Lung (tissue), 11 donors: ENCODE measurements at regions not wholly inside any gene's neighbourhood (a gene's known extent, or its start where the extent isn't known, plus 50 kb on each side); places are given as distances from the start of the nearest gene placed in this dataset.

Experiments
- ATAC-seq: fragments of 200-7000 bp; cut with Tn5 transposase; one replicate; pipeline ENCODE4 v1.9.1; 2020; ENCODE audit warnings: moderate number of reproducible peaks; ENCODE audit not compliant: insufficient read depth, low FRiP score
- DNase-seq, 3 donors: peaks; one replicate each; pipeline ENCODE4 v3.0.0-alpha.2; 2013 to 2017
- H3K27ac ChIP-seq, 2 donors: one replicate each; pipeline ENCODE4 v1.5.1; 2013; ENCODE audit warnings: mild to moderate bottlenecking in 2 of 2, moderate library complexity in 2 of 2, control low read depth in 1 of 2, inconsistent platforms in 1 of 2, low read depth in 1 of 2, low read length in 1 of 2
- H3K27me3 ChIP-seq, 3 donors: one replicate each; pipeline ENCODE4 v1.5.1; 2013; ENCODE audit warnings: low read length in 2 of 3; ENCODE audit not compliant: control insufficient read depth in 3 of 3, insufficient read depth in 3 of 3
- H3K36me3 ChIP-seq, 4 donors: one replicate each; pipeline ENCODE4 v1.5.1; 2013; ENCODE audit warnings: low read length in 4 of 4, mild to moderate bottlenecking in 1 of 4, moderate library complexity in 1 of 4; ENCODE audit not compliant: control insufficient read depth in 4 of 4, insufficient read depth in 4 of 4
- H3K4me1 ChIP-seq, 5 donors: one replicate each; pipeline ENCODE4 v1.5.1; 2013; ENCODE audit warnings: low read length in 5 of 5, mild to moderate bottlenecking in 2 of 5, moderate library complexity in 1 of 5; ENCODE audit not compliant: control insufficient read depth in 5 of 5, insufficient read depth in 5 of 5
- H3K4me3 ChIP-seq: one replicate; pipeline ENCODE4 v1.5.1; 2013; ENCODE audit warnings: mild to moderate bottlenecking, control low read depth, moderate library complexity
- H3K9ac ChIP-seq, 2 donors: one replicate each; pipeline ENCODE4 v1.5.1; 2013; ENCODE audit warnings: low read length in 2 of 2, control low read depth in 1 of 2; ENCODE audit not compliant: insufficient read depth in 1 of 2
- H3K9me3 ChIP-seq, 4 donors: one replicate each; pipeline ENCODE4 v1.5.1; 2013; ENCODE audit warnings: low read length in 3 of 4, mild to moderate bottlenecking in 1 of 4, moderate library complexity in 1 of 4; ENCODE audit not compliant: control insufficient read depth in 4 of 4, insufficient read depth in 3 of 4
- CTCF ChIP-seq: IDR thresholded peaks from 2 replicates; pipeline ENCODE4 v1.5.1; 2012; ENCODE audit warnings: mild to moderate bottlenecking; ENCODE audit errors: control extremely low read depth, extremely low read depth
- WGBS, 2 donors: extraction: QIAGEN DNeasy Blood & Tissue Kit; methylation state at CpG; one replicate each; pipeline ENCODE4 v1.1.7; 2013; 5-methylcytosine and 5-hydroxymethylcytosine counted together
- donor health status: control.
- donor health status: control.
- donor health status: Bipolar disorder and iron deficiency.
- donor health status: healthy.
- donor health status: DM: yes; HTN: yes; CAD: no.

DNA sequence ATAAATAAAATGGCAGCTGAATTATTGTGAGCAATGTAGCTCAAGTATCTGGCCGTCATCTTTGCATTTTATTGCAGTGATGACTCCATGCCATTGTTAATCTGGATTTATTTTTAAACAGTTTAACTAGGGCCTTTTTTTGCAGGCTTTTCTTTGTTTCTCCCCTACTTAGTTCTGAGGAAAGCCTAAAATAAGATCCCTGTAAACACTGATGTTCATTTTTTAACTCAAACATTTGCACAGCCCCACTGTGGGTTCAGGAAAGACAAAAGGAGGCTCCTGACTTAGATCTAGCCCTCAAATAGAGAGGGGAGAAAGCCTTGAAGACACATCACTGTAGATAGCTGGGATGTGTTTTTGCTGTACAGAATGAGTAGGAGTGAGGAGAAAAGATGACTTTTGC, 69.2 kb downstream of the PLEKHG1 start:
- Histone ChIP-seq H3K4me1 (peaks cover 6 to 52% (median 18%) of the 10 kb centered on the region in 5 donors), H3K9me3 (no peaks in the 10 kb centered on the region), H3K27me3 (no peaks in the 10 kb centered on the region), H3K9ac (peak overlapping the region; percentile 35 to 42), H3K36me3 (no peaks in the 10 kb centered on the region), H3K27ac (peak overlapping the region; percentile 23 to 82), H3K4me3 (no peak overlapping the region)
- DNase-seq (no peak), ATAC-seq (no peak)
- 35 to 70% methylated on average over 1 of the region's 1 CpG for WGBS, 2 donors
- TF ChIP-seq CTCF, result no peak

DNA sequence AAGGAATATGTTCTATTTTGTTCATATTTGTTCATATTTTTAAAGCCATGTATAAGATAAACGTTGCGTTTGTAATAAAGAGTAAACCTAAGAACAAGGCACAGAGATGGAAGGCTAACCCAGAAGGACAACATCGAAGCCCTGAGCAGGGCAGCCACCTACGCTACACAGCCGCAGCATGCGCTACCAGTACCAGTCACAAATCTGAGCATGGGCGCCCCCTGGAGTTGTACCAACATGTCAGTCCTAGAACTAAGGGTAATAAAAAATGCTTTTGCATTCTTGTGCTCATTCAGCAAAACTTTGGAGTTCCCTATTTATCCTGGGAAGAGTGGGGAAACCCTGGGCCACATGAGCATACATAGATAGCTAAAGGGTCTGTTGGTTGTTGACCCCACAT, 70.6 kb downstream of the PLEKHG1 start:
- no peak for ATAC-seq
- H3K27me3 ChIP-seq, result no peaks in the 10 kb centered on the region
- H3K36me3 ChIP-seq, result no peaks in the 10 kb centered on the region
- 95 to 97% methylated on average over 7 of the region's 7 CpGs for WGBS, 2 donors
- H3K4me1 ChIP-seq, result peaks cover 6 to 49% (median 19%) of the 10 kb centered on the region in 5 donors
- no peak overlapping the region for H3K27ac ChIP-seq
- TF ChIP-seq CTCF, result no peak
- no peak overlapping the region for H3K9ac ChIP-seq
- H3K9me3 ChIP-seq, result no peaks in the 10 kb centered on the region
- H3K4me3 ChIP-seq, result no peak overlapping the region
- no peak for DNase-seq

- Histone ChIP-seq H3K9ac (no peak overlapping the region), H3K4me3 (no peak overlapping the region), H3K36me3 (peaks cover 0 to 3% (median 0%) of the 10 kb centered on the region in 4 donors), H3K4me1 (peaks cover 3 to 35% (median 12%) of the 10 kb centered on the region in 5 donors), H3K27me3 (no peaks in the 10 kb centered on the region), H3K9me3 (no peaks in the 10 kb centered on the region), H3K27ac (no peak overlapping the region)
- ATAC-seq (no peak), DNase-seq (peak in 2 of 3 donors; percentile 79 to 80)
- no peak for TF ChIP-seq CTCF
- 39 to 68% methylated on average over 2 of the region's 2 CpGs for WGBS, 2 donors
These were observed 73.1 kb downstream of the PLEKHG1 start for GRCh38 chr6:150672800-150673199.

DNA sequence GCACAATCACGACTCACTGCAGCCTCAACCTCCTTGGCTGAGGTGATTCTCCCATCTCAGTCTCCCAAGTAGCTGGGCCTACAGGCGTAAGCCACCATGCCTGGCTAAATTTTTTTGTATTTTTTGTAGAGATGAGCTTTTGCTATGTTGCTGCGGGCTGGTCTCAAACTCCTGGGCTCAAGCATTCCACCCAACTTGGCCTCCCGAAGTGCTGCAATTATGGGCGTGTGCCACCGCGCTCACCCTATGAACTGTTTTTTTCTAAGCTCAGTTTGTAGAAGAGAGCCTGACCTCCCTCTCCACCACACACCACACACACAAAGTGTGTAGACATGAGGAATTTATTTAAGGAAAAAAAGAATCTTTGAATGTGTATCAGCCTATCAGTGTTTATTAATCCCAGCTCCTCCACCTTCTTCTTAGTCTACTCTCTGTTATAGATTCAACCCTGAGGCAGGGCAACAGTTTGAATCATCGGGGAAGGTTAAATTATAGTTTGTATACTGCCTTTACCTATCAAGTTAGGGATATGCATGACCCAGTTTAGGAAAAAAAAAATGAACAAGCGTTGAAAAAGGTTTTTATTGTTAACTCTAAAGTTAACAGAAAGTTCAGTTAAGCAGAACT, 74.1 kb downstream of the PLEKHG1 start:
- Histone ChIP-seq H3K27ac (peak overlapping the region in 1 of 2 donors; percentile 11), H3K4me3 (no peak overlapping the region), H3K9me3 (no peaks in the 10 kb centered on the region), H3K9ac (no peak overlapping the region), H3K27me3 (no peaks in the 10 kb centered on the region), H3K4me1 (peaks cover 3 to 25% (median 12%) of the 10 kb centered on the region in 5 donors), H3K36me3 (peaks cover 0 to 3% (median 0%) of the 10 kb centered on the region in 4 donors)
- TF ChIP-seq CTCF, result no peak
- ATAC-seq (peak; percentile 53), DNase-seq (no peak)
- 73 to 87% methylated on average over 9 of the region's 9 CpGs for WGBS, 2 donors
